ENCODE measurements at regions not wholly inside any gene's neighbourhood (a gene's known extent, or its start where the extent isn't known, plus 50 kb on each side); places are given as distances from the start of the nearest gene placed in this dataset.

- ATAC-seq (ENCODE audit: poor library complexity) (no peak), DNase-seq (no peak)
- intact Hi-C loops (cut with DNase I): no loop called here
Measured at GRCh38 chr3:70853161-70853944, 540.9 kb upstream of the MDFIC2 start.

- no peak for DNase-seq
- ATAC-seq (ENCODE audit: poor library complexity): peak; percentile 48
- intact Hi-C loops (cut with DNase I): no loop called here
Measured at GRCh38 chr3:70849911-70850699, 537.7 kb upstream of the MDFIC2 start.

DNA sequence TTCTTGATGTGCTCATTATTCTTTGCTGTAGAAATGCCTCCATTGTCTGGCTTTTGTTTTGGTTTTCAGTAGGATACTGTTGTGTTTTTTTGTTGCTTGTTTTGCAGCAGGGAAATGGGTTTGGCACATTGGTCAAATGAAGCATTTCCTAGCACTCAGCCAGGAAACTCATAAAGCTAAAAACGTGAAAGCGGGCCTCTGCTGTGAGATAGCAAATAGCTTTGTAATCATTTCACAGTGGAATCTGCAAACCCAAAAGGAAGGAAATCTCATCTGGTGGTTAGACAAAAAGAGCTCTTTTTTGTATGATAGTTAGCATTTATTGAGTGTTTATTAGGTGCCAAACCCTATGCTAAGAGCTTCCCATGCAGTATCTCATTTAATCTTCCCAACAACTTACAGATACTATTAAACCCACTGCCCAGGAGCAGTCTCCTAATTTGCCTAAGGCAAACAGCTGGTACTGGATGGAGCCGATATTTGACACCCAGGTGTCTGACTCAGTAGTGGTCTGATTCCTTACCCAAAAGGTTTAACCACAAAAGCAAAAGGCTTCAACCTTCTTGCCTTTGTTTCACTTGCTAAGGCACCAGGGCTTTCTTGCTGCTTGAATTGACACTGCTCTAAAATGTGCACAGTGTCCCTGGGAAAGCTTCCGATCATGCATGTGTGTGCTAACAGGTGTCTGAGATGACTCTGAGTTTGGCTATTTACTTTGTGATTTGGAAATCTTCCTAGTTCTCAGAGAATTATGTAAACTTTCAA lies 527.9 kb upstream of the MDFIC2 start:
- intact Hi-C loops (cut with DNase I): no loop called here
- ATAC-seq (ENCODE audit: poor library complexity): no peak
- no peak for DNase-seq

- ATAC-seq (ENCODE audit: poor library complexity): no peak
- DNase-seq: no peak
- intact Hi-C loops (cut with DNase I): no loop called here
Measured at GRCh38 chr3:70833239-70833960, 521.0 kb upstream of the MDFIC2 start.

DNA sequence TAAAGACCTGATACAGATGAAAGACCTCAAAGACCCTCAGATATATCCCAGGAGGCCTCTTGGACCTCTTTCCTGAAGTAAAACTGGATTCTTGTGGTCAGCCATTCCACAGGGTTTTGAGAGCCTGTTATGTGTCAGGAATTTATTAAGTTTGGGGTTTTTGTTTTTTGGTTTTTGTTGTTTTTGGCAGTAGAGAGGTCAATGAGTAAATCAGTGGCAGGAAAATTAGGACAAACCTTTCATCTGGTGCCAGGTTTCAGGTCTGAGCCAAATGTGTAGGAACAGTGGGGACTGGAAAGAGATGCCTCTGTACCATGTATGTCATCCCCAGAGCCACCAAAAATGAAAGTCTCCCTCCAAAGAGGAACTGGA lies 520.4 kb upstream of the MDFIC2 start:
- ATAC-seq (ENCODE audit: poor library complexity): no peak
- intact Hi-C loops (cut with DNase I): no loop called here
- DNase-seq: no peak

GRCh38 chr3:70832089-70832833 lies 519.8 kb upstream of the MDFIC2 start:
- peak; percentile 37 for DNase-seq
- intact Hi-C loops (cut with DNase I): no loop called here
- ATAC-seq (ENCODE audit: poor library complexity): peak; percentile 92

- no peak for DNase-seq
Measured at GRCh38 chr3:70829092-70829491, 516.7 kb upstream of the MDFIC2 start.

DNA sequence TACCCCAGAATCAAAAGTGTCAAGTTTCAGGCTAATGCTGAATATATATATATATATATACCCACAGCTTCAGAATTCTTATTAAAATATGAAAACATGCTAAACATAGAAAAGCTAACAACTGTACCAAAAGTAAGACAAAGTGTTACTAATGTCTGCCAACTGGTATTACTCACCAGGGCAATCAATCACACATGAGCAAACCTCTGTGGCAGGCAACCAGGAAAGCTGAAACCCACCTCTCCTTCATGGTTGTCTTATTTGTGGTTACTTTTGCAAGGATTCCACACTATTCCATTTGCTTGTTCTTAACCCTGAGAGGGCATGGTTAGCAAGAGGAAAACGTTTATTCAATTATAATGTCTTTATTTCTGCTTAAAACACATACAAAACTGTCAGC lies 512.3 kb upstream of the MDFIC2 start:
- intact Hi-C loops (cut with DNase I): no loop called here
- DNase-seq (no peak), ATAC-seq (ENCODE audit: poor library complexity) (no peak)

More at GRCh38 chr3:70829092-70829491, 516.7 kb upstream of the MDFIC2 start:
- intact Hi-C loops (cut with DNase I): no loop called here
- ATAC-seq (ENCODE audit: poor library complexity): no peak

- DNase-seq (no peak), ATAC-seq (ENCODE audit: poor library complexity) (no peak)
- intact Hi-C loops (cut with DNase I): no loop called here
Measured at GRCh38 chr3:70824078-70824477, 511.6 kb upstream of the MDFIC2 start.

DNA sequence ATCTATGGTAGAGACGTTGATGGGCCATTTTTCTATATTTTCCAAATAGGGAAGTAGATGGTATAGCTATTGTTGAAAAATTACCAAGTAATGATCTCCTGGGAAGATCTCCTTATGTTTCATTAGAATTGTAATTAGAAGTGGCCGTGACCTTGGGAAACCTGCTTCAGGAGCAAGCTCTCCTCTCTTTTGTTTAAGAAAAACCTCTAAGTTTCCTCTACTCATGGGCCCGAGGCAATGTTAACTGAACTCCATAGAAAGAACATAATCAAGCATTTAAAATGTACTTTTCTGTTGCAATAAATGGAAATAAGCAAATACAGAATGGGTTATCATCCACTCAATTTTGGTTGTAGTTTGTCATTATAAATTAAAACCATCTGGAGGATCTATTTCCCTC lies 511.2 kb upstream of the MDFIC2 start:
- DNase-seq (no peak), ATAC-seq (ENCODE audit: poor library complexity) (no peak)
- intact Hi-C loops (cut with DNase I): no loop called here

DNA sequence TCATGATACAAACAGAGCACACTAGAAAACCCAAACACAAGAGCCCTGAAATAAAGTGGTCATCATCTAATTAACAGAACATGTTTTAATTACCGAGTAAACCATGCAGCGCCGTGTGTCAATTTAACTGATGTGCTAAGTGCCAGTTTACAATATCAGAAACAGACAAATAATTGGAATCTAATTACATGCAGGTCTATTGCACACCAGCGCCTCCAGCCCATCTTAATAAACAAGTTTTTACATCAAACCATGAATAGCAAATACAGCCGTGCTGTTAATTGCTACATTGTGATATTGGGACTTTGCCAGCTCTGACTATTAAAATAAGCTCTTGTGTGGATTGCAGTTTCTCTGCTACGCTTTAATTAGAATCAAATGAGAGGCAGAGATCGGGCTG lies 510.2 kb upstream of the MDFIC2 start:
- intact Hi-C loops (cut with DNase I): no loop called here
- ATAC-seq (ENCODE audit: poor library complexity) (no peak), DNase-seq (no peak)

- intact Hi-C loops (cut with DNase I): no loop called here
- DNase-seq: no peak
- ATAC-seq (ENCODE audit: poor library complexity): no peak
Measured at GRCh38 chr3:70821602-70822001, 509.2 kb upstream of the MDFIC2 start.

DNA sequence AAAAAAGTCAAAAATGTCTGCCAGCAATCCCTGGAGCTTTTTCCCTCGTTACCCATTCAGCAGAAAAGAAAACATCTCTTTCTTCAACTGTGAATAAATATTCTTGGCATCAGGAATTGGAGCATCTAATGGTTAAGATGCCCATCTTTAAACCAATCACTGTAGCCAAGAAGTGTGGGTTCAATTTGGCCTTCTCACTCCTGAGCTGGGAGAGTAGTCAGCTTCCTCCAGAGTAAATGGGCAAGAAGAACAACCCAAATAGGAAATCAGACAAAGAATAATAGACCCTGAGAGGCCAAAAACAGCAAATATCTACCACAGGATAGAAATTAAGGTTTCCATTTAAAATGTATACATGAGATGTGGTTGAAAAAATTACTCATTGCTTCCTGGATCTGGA lies 508.0 kb upstream of the MDFIC2 start:
- intact Hi-C loops (cut with DNase I): no loop called here
- no peak for ATAC-seq (ENCODE audit: poor library complexity)

GRCh38 chr3:70818145-70818544 lies 505.7 kb upstream of the MDFIC2 start:
- intact Hi-C loops (cut with DNase I): no loop called here
- no peak for DNase-seq
- ATAC-seq (ENCODE audit: poor library complexity): no peak

More for the DNA sequence above, 508.0 kb upstream of the MDFIC2 start:
- DNase-seq: no peak

DNA sequence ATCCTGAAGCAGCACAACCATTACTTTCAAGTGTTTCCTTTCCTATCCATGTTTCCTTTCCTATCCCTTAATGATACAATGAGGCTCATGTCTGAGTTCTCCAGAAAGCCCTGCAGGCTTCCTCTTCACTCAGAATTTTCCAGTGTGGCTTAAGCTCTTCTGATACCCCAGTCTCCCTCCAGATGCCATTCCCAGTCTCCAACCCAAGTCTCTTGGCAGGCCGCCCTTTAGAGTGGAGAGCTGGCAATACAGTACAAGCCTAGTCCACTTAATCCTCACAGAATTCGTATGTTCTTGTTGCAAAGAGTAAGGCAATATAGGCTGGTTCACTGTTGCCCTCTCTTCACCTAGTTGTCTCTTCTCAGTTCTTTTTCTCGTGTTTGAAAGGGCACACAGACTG lies 503.9 kb upstream of the MDFIC2 start:
- ATAC-seq (ENCODE audit: poor library complexity) (no peak), DNase-seq (no peak)
- intact Hi-C loops (cut with DNase I): no loop called here

DNA sequence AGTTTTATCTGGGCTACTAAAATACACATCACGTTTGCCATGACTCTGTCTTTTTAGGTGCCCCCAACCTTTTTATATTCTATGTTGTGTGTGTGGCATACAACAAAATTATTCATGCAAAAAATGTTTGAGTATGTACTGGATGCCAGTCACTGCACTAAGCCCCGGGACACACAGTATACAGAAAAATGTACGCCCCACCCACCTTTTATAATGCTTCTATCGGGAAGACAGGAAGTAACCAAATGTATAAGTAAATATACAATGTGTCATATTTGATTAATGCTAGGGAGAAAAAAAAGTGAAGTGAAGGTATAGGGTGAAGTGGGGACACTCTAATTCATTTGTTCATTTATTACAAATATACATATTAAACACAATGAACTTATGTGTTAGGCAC lies 503.4 kb upstream of the MDFIC2 start:
- ATAC-seq (ENCODE audit: poor library complexity) (no peak), DNase-seq (no peak)
- intact Hi-C loops (cut with DNase I): no loop called here

- DNase-seq: no peak
- no peak for ATAC-seq (ENCODE audit: poor library complexity)
- intact Hi-C loops (cut with DNase I): no loop called here
Measured at GRCh38 chr3:70813311-70813710, 500.9 kb upstream of the MDFIC2 start.

DNA sequence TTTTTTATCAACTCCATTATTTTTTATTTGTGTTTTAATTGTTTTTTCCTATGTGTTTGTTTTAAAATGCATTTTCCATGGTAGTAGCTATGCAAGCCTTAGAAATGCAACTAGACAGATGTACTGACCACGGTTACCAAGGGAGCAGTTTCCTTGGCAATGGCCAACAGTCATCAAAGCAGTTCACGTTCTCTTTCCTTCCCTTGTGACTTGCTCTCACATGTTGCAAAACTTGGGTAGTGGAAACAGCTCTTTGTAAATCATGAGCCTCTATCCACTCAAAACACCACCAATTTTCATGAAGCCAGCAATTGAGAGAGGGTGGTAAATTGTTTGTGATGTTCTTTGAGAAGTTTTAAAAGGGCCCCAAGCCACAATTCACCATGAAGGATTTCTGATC lies 499.4 kb upstream of the MDFIC2 start:
- peak; percentile 36 for DNase-seq
- intact Hi-C loops (cut with DNase I): no loop called here
- ATAC-seq (ENCODE audit: poor library complexity): peak; percentile 61

Measured in Right ventricle myocardium superior (tissue), 1 donor.